ENCODE measurements at regions not wholly inside any gene's neighbourhood (a gene's known extent, or its start where the extent isn't known, plus 50 kb on each side); places are given as distances from the start of the nearest gene placed in this dataset.

DNA sequence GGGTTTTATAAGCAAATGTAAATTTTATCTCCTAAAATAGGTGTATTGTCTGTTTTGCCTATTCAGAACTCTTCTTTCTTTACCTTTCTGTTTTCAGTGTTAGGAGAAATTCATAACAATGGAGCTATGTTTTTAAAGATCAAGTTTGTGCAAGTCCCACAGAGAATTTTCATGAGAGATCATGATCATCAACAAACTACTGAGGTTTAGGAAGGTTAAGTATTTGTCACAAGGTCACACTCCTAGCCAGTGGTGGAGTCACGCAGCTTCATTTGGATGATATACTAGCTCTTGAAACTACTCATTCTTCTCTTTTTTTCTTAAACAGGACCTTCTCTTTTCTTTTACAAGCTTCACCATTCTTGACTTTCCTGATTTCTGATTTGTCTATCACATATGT lies 892.6 kb upstream of the FRG1 start:
- TF ChIP-seq, protein P1, sequence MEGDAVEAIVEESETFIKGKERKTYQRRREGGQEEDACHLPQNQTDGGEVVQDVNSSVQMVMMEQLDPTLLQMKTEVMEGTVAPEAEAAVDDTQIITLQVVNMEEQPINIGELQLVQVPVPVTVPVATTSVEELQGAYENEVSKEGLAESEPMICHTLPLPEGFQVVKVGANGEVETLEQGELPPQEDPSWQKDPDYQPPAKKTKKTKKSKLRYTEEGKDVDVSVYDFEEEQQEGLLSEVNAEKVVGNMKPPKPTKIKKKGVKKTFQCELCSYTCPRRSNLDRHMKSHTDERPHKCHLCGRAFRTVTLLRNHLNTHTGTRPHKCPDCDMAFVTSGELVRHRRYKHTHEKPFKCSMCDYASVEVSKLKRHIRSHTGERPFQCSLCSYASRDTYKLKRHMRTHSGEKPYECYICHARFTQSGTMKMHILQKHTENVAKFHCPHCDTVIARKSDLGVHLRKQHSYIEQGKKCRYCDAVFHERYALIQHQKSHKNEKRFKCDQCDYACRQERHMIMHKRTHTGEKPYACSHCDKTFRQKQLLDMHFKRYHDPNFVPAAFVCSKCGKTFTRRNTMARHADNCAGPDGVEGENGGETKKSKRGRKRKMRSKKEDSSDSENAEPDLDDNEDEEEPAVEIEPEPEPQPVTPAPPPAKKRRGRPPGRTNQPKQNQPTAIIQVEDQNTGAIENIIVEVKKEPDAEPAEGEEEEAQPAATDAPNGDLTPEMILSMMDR (IDR thresholded peaks at IDR 0.05): no peak
- TF ChIP-seq POLR2A (IDR thresholded peaks at IDR 0.05): no peak
